HG03196 (cell line): ENCODE measurements at regions not wholly inside any gene's neighbourhood (a gene's known extent, or its start where the extent isn't known, plus 50 kb on each side); places are given as distances from the start of the nearest gene placed in this dataset.
A peak's percentile ranks its signal among the peaks of the same experiment; 100 is the strongest.
"Not testable (repeated sequence)": the region's sequence is repeated elsewhere in the genome, so short reads cannot be mapped to it uniquely, and the experiment has no call there.

Experiments used
- ATAC-seq: cut with Tn5 transposase; IDR thresholded peaks from one replicate; pipeline ENCODE4 v1.9.1; 2021; ENCODE audit not compliant: unreplicated experiment

- no peak for ATAC-seq
Measured at GRCh38 chr1:157410457-157410856, 141.9 kb downstream of the FCRL5 start.

DNA sequence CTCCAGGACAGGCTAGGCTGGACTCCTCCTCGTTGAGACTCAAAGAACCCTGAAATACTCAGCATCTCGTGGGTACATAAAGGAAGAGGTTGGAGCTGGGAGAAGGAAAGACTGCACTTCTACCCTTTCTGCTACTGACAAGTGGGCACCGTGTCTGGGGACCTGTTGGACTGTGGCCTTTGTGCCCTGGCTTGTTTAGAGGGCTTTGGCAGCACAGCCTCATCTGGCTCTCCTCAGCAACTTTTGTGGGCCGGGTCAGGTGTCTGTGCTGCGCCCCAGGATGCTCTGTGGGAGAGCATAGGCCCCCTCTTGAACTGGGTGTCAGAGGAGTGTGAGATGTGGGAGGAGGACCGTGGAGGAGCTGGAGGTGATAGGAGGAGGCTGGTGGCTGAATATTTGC is 142.4 kb downstream of the FCRL5 start:
- ATAC-seq, result no peak

DNA sequence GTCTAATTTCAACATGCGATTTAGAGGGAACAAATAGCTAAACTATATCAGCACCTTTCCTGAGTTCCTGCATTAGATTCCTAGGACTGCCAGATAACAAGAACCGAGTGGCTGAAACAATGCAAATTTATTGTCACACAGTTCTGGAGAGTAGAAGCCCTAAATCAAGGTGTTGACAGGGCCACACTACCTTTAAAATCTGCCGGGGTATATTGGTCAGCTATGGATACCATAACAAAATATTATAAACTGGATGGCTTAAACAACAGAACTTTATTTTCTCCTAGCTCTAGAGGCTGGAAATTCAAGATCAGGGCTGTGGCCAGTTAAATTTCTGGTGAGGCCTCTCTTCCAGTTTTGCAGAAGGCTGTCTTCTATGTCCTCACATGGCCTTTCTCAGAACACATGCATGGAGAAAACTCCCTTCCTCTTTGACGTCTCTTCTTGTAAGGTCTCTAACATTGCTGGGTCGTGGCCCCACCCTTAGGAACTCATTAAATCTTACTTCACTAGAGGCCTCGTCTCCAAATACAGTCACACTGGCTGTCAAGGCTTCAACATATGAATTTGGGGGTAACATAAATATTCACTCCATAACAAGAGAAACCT is 144.3 kb downstream of the FCRL5 start:
- ATAC-seq, result no peak

DNA sequence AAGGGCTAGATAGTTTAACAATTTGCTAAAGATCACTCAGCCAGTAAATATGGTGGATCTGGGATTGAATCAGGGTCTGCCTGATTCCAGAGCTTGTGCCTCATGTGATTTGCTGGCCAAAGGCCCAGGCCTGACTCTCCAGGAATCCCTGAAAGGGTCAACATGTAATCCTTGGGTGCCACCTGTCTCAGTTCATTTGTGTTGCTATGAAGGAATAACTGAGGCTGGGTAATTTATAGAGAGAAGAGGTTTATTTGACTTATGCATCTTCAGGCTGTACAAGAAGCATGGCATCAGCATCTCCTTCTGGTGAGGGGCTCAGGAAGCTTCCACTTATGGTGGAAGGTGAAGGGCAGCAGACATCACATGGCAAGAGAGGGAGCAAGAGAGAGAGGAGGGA is 144.9 kb downstream of the FCRL5 start:
- no peak for ATAC-seq

DNA sequence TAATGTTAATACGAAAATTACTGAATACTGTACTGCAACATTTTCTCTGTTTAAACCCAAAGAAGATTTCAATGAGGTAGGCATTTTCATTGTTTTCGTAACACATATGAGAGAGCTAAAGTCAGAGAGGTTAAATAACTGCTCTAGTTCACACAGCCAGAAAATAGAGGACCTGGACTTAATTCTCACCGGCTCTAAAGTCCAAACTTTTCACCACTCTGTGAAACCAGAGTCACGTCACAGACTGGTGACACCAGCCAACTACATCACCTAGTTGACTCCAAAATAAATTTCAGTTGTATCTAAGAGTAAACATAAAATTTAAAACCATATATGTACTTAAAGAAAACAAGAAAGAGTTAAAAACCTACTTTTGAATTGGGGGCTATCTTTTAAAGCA is 146.7 kb downstream of the FCRL5 start:
- ATAC-seq, result no peak

DNA sequence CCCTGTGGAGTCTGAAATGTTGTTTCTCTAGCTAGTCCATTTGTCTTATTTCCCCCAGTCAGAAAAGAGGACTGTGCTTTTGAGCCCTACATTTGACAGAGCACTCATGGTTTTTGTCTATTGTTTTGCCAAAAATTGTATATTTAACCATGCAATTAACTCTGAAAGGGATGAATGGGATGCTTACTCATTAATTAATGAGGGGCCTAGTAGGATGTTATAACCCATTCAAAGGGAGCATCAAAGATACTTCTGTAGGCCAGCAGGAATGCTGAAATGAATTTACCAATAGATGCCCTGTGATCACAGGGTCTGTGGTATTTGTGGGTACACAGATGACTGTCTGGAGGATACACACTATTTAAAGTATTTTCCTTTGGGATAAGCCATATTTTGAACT is 147.7 kb downstream of the FCRL5 start:
- no peak for ATAC-seq

GRCh38 chr1:157404063-157404501 is 148.2 kb downstream of the FCRL5 start:
- no peak for ATAC-seq

DNA sequence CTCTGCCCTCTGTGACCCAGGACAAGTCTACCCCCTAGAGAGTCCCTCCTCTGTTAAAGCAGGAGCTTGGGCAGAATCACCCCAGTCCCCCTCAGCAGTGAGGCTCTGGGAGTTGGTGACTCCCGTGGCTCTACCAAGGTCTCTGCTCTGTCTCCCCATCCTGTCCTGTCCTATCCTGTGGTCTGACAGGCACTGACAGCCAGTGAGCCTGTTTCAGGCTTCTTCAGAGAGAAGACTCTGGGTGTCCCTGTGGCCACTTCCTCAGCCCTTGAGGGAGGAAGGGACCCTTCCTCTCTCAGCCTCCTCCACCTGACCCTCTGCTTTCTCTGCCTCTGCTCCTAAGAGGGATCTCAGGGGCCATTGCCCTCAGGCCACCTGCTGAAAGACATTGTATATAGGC is 148.7 kb downstream of the FCRL5 start:
- peak; percentile 17 for ATAC-seq

DNA sequence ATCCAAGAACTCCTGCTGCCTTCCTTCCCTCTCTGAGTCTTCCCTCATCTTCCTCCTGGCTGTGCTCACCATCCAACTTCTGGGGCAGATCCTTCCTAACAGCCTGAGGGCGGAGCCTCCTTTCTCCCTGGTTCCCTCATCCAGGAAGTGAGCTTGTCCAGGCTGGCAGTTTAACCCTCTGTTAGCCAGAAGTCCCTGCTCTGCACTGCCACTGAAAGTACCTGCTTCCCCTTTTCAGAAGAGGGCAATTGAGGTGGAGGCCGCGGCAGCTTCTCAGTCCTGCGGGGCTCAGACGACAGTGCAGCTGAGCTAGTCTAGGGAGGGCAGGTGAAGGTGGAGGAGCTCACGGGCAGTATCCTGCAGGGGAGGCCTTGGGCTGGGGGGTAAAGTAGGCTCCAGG is 149.1 kb downstream of the FCRL5 start:
- peak; percentile 58 for ATAC-seq

- ATAC-seq, result no peak
Measured at GRCh38 chr1:157400766-157401165, 151.5 kb downstream of the FCRL5 start.

DNA sequence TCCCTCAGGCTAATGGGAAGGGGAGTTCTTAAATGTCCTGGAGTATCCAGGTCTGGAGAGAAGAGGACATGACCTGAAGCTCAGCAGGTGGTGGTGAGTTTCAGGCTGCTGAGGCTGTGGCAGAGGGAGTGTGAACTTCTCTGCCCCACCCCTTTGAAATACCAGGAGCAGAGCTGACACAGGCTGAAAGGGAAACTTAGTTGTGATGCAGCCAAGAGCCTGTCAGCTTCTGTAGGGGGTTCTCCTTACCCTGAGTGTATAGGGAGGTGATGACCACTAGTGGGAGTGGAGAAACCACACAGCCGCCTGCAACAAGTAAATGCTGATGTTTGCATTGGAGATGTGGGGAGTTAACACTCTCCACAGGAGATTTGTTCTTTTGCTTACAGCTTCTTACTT is 152.3 kb downstream of the FCRL5 start:
- peak; percentile 43 for ATAC-seq

DNA sequence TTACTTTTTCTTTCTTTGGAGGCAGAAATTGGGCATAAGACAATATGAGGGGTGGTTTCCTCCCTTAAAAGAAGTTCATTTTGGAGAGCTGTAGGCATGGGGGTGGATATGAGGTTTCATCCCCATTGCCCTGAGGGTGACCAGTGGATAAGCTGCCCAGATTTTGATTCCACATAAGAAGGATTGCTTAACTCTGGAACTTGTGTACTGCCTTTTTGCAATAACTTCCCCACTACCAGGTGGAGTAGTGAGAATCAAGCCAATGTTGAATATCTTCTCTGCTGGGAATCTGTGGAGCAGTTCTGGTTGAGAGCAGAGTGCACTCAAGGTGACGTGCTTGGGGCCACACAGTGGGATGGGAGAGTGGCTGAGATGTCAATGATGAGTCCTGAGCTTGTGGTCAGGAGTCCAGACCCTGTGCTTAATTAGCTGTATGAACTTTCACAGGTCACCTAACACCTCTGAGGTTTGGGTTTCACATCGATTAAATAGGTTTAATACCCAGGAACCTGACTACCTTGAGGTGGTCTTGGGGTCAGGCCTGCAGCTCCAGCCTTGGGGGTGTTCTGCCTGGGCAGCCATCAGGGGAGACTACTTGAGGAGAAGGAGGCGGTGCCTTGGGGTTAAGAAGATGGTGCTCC is 152.9 kb downstream of the FCRL5 start:
- no peak for ATAC-seq

- no peak for ATAC-seq
Measured at GRCh38 chr1:157390651-157391050, 161.7 kb downstream of the FCRL5 start.

- no peak for ATAC-seq
Measured at GRCh38 chr1:157388057-157388456, 164.3 kb downstream of the FCRL5 start.

- ATAC-seq, result no peak
Measured at GRCh38 chr1:157384258-157384657, 168.1 kb downstream of the FCRL5 start.

- ATAC-seq, result no peak
Measured at GRCh38 chr1:157382351-157382750, 170.0 kb downstream of the FCRL5 start.

- ATAC-seq, result no peak
Measured at GRCh38 chr1:157380523-157380922, 171.8 kb downstream of the FCRL5 start.

GRCh38 chr1:157377280-157377713 is 175.0 kb downstream of the FCRL5 start:
- ATAC-seq, result not testable (repeated sequence)

- no peak for ATAC-seq
Measured at GRCh38 chr1:157376681-157377080, 175.6 kb downstream of the FCRL5 start.

DNA sequence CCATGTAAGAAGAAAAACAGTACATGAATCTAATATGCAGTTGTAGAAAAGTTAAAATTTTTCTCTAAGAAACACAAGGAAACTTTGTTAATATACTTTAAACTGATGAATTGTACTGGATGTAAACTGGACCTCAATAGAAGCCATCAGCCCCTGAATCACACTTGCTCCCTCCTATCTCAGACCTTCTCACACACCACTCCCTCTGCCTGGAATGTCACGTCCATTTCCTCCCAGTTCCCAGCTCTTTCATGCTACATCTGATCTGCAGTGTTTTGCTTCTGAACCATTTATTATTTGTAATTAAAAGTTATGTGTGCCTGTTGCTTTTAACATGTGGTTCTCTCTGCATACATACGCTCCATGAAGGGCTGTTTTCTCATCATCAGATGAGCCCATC is 180.0 kb downstream of the FCRL5 start:
- ATAC-seq, result not testable (repeated sequence)

GRCh38 chr1:157371826-157372225 is 180.5 kb downstream of the FCRL5 start:
- no peak for ATAC-seq

GRCh38 chr1:157371221-157371620 is 181.1 kb downstream of the FCRL5 start:
- ATAC-seq, result no peak

GRCh38 chr1:157370698-157371097 is 181.6 kb downstream of the FCRL5 start:
- ATAC-seq, result no peak
